Mucosa of descending colon (tissue), 3 donors: ENCODE measurements at regions not wholly inside any gene's neighbourhood (a gene's known extent, or its start where the extent isn't known, plus 50 kb on each side); places are given as distances from the start of the nearest gene placed in this dataset.
A peak's percentile ranks its signal among the peaks of the same experiment; 100 is the strongest.

Experiments used
- ATAC-seq: fragments of 200-7000 bp; cut with Tn5 transposase; one replicate; pipeline ENCODE4 v1.9.1; 2020; ENCODE audit warnings: mild to moderate bottlenecking, moderate library complexity
- DNase-seq, 3 donors: peaks; one replicate each; pipeline ENCODE4 v3.0.0-alpha.2; 2020
- H3K36me3 ChIP-seq: fragments of 200-600 bp; one replicate; pipeline ENCODE4 v1.8.0; 2021; ENCODE audit warnings: low read depth, mild to moderate bottlenecking
- H3K4me1 ChIP-seq: fragments of 200-600 bp; one replicate; pipeline ENCODE4 v1.8.0; 2021; ENCODE audit warnings: low read depth, mild to moderate bottlenecking
- H3K4me3 ChIP-seq: fragments of 200-600 bp; one replicate; pipeline ENCODE4 v1.8.0; 2021; ENCODE audit warnings: mild to moderate bottlenecking
- H3K9me3 ChIP-seq: fragments of 200-600 bp; one replicate; pipeline ENCODE4 v1.8.0; 2021; ENCODE audit warnings: mild to moderate bottlenecking
- intact Hi-C, 2 donors: fragments of 100-400 bp; cut with DNase I in 1 of 2; cut with micrococcal nuclease in 1 of 2; formaldehyde crosslinking; loops; one replicate each; pipeline versions ENCODE4 v1.11.0 to v1.11.1; 2022; cut with DNase I, micrococcal nuclease
- TF ChIP-seq, protein P1 (sequence below): fragments of 200-600 bp; IDR thresholded peaks from one replicate; pipeline ENCODE4 v1.8.0; 2022; ENCODE audit warnings: antibody characterized with exemption, mild to moderate bottlenecking
- donor health status: DM: no; HTN: no; CAD: no; lungs with moderate emphysema.
- donor health status: DM: no; HTN: no; CAD: no.
- donor health status: DM: no; HTN: yes; CAD: no.

DNA sequence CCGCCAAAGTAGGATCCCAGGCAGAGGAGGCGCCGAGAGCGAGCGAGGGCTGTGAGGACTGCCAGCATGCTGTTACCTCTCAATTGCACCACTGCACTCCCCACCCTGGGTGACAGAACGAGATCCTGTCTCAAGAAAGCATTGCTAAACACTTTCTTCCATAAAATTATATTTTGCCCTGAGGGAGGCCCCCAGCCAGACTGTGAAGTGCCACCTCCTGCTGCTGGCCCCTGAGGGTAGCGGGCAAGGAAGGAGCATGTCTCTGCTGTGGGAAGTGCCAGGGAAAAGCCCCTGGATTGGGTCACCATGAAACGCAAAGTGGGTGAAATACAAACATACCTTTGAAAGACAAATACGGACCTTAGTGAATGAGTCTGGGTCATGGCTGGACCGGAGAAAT, 78.0 kb upstream of the AMZ2 start:
- Histone ChIP-seq H3K36me3 (no peaks in the 10 kb centered on the region), H3K9me3 (no peaks in the 10 kb centered on the region), H3K4me3 (no peak overlapping the region), H3K4me1 (no peaks in the 10 kb centered on the region)
- DNase-seq, result no peak
- no peak for ATAC-seq
- TF ChIP-seq, protein P1, sequence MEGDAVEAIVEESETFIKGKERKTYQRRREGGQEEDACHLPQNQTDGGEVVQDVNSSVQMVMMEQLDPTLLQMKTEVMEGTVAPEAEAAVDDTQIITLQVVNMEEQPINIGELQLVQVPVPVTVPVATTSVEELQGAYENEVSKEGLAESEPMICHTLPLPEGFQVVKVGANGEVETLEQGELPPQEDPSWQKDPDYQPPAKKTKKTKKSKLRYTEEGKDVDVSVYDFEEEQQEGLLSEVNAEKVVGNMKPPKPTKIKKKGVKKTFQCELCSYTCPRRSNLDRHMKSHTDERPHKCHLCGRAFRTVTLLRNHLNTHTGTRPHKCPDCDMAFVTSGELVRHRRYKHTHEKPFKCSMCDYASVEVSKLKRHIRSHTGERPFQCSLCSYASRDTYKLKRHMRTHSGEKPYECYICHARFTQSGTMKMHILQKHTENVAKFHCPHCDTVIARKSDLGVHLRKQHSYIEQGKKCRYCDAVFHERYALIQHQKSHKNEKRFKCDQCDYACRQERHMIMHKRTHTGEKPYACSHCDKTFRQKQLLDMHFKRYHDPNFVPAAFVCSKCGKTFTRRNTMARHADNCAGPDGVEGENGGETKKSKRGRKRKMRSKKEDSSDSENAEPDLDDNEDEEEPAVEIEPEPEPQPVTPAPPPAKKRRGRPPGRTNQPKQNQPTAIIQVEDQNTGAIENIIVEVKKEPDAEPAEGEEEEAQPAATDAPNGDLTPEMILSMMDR, result no peak
- intact Hi-C loops, result no loop called here

DNA sequence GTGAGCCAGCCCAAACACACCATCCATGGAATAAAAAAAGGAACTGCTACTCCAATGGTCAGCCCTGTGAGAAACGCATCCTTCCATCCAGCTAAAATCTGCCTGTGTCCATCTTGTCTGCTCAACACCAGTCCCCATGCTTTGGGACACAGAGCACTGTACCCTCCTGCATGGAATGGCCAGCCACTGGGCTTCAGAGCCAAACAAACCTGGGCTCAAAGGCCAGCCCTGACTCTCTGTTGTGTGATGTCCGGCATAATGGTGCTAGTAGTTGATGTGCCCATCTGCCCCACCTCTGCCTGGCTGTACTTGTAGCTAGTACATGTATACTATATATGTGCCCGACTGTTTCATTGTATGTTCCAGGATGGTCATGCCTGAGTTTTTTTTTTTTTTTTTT, 77.6 kb upstream of the AMZ2 start:
- no peak for ATAC-seq
- Histone ChIP-seq H3K4me3 (no peak overlapping the region), H3K36me3 (no peaks in the 10 kb centered on the region), H3K4me1 (no peaks in the 10 kb centered on the region), H3K9me3 (no peaks in the 10 kb centered on the region)
- TF ChIP-seq, protein P1, result no peak
- DNase-seq, result no peak
- intact Hi-C loops, result no loop called here

DNA sequence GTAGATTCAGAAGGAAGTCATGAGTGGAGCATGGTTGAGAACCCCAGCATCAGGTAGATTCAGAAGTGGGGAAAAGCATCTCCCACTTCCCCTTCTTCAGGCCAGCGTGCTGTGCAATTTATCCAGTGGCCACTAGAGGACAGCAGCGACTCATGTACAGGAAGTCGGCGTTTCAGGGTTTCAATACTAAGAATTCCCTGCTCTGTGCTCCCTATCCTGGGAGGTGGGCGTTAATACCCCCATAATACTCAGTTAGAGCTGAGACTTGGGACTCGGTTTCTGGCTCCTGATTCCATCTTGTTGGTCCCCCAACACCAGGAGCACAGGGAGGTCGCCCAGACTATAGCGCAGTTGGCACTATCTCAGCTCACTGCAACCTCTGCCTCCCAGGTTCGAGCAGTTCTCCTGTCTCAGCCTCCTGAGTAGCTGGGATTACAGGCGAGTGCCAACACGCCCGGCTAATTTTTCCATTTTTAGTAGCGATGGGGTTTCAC, 75.3 kb upstream of the AMZ2 start:
- TF ChIP-seq, protein P1, result peak; percentile 95

DNA sequence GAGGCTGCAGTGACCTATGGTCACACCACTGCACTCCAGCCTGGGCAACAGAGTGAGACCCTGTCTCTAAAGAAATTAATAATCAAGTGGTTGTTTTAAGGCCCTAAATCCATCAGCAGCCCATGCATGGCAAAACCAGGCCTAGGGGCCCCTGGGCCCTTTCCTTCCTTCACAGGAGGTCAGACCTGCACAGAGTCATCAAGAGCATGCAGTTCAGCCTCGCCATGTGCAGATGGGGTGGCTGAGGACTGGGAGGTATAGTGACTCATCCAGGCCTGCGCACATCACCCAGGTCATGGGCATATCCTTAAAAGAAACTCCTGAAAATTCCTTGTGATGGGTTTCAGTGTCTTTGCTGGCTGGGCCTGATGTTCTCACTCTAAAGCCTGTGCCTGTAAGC, 72.4 kb upstream of the AMZ2 start:
- DNase-seq, result no peak
- TF ChIP-seq, protein P1, result no peak
- Histone ChIP-seq H3K9me3 (no peaks in the 10 kb centered on the region), H3K4me3 (no peak overlapping the region), H3K4me1 (no peaks in the 10 kb centered on the region), H3K36me3 (no peaks in the 10 kb centered on the region)
- ATAC-seq, result no peak
- intact Hi-C loops, result no loop called here

More for the DNA sequence above, 75.3 kb upstream of the AMZ2 start:
- DNase-seq (peak; percentile 64 to 86 (median 80)), ATAC-seq (peak; percentile 88)
- Histone ChIP-seq H3K36me3 (no peaks in the 10 kb centered on the region), H3K9me3 (no peaks in the 10 kb centered on the region), H3K4me1 (no peaks in the 10 kb centered on the region), H3K4me3 (no peak overlapping the region)
- intact Hi-C loops, result no loop called here

DNA sequence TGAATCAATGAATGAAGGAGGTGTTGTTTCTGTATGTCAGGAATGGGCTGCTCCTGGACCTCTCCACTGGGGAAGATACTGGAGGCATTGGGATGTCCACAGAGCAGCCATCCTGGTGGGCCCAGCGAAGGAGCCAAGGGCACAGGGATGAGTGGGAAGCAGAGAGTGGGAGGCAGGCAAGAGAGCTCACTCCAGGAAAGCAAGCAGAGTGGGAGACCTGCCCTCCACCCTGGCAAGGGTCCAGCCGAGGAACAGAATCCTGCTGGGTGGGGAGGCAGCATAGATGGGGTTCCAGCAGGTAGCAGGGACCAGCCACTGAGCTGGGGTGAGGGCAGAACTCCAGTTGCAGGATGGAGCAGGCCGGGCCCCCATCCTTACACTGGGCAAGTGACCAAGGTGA, 71.9 kb upstream of the AMZ2 start:
- Histone ChIP-seq H3K4me1 (no peaks in the 10 kb centered on the region), H3K9me3 (no peaks in the 10 kb centered on the region), H3K36me3 (no peaks in the 10 kb centered on the region), H3K4me3 (no peak overlapping the region)
- intact Hi-C loops, result no loop called here
- no peak for DNase-seq
- ATAC-seq, result no peak
- TF ChIP-seq, protein P1, result no peak

DNA sequence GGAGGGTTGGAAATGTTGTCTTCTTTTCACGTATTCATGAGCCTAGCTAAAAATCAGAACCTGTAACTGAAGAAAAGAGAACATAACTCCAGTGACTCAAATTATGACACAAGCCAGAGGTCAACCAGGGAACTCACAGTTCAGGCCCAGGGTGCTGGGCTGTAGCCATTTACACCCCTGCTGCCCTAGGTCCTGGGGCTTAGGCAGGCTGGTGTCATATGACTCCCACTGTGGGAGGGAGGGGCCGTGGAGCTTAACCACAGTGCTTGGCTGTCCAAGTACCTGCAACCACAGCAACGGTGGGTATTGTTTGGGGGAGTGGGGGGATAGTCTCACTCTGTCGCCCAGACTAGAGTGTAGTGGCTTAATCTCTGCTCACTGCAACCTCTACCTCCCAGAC, 71.1 kb upstream of the AMZ2 start:
- TF ChIP-seq, protein P1, result no peak
- DNase-seq (no peak), ATAC-seq (no peak)
- Histone ChIP-seq H3K36me3 (no peaks in the 10 kb centered on the region), H3K4me1 (no peaks in the 10 kb centered on the region), H3K4me3 (no peak overlapping the region), H3K9me3 (no peaks in the 10 kb centered on the region)
- intact Hi-C loops, result no loop called here
